HL-60 (cell line): ENCODE measurements at regions not wholly inside any gene's neighbourhood (a gene's known extent, or its start where the extent isn't known, plus 50 kb on each side); places are given as distances from the start of the nearest gene placed in this dataset.

Experiments used
- POLR2AphosphoS5 ChIP-seq: IDR thresholded peaks from 2 replicates; pipeline ENCODE4 v1.6.1; 2012; ENCODE audit warnings: low read depth
- TF ChIP-seq, protein P1 (sequence below): IDR thresholded peaks from one replicate; pipeline ENCODE4 v1.5.1; 2011; ENCODE audit warnings: low read length, control low read depth, inconsistent platforms; ENCODE audit not compliant: insufficient read depth

DNA sequence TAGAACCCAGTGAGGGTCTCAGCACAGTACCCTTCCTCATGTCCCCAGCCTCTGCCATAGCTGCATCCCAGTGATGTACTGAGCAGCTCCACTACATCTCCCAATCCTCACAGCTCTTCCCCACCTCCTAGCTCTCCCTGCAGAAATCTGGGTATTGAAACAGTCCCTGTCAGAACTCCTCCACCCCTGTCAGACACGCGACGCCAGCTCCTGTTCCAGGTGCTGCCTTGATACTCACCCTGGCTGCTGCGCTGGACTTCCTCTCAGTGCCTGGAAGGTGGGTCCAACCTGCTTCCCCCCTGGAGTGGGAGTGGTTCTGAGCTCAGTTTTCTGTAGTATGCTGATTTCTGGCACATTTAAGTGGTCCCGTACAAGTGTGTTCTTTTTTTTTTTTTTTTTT, 160.9 kb upstream of the SLCO3A1 start:
- TF ChIP-seq, protein P1, sequence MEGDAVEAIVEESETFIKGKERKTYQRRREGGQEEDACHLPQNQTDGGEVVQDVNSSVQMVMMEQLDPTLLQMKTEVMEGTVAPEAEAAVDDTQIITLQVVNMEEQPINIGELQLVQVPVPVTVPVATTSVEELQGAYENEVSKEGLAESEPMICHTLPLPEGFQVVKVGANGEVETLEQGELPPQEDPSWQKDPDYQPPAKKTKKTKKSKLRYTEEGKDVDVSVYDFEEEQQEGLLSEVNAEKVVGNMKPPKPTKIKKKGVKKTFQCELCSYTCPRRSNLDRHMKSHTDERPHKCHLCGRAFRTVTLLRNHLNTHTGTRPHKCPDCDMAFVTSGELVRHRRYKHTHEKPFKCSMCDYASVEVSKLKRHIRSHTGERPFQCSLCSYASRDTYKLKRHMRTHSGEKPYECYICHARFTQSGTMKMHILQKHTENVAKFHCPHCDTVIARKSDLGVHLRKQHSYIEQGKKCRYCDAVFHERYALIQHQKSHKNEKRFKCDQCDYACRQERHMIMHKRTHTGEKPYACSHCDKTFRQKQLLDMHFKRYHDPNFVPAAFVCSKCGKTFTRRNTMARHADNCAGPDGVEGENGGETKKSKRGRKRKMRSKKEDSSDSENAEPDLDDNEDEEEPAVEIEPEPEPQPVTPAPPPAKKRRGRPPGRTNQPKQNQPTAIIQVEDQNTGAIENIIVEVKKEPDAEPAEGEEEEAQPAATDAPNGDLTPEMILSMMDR = no peak
- TF ChIP-seq POLR2AphosphoS5 = no peak
